ENCODE measurements at regions not wholly inside any gene's neighbourhood (a gene's known extent, or its start where the extent isn't known, plus 50 kb on each side); places are given as distances from the start of the nearest gene placed in this dataset.

GRCh38 chr2:188227713-188228112 lies 64.0 kb upstream of the GULP1 start:
- no peaks in the 10 kb centered on the region for H4K20me1 ChIP-seq (replicated peaks in 1 of 2; ENCODE audit: control insufficient read depth in 1 of 2, insufficient read depth in 2 of 2, low read length in 2 of 2)
- H2AK5ac ChIP-seq (ENCODE audit: low read depth, low read length): no peak overlapping the region
- no peak overlapping the region for H3K4me2 ChIP-seq (ENCODE audit: insufficient read depth in 1 of 2, low read depth in 2 of 2, low read length in 2 of 2)
- no peak overlapping the region for H3K56ac ChIP-seq (replicated peaks; ENCODE audit: insufficient read length, low read depth, low read length)
- H3K9me3 ChIP-seq (ENCODE audit: insufficient read depth in 2 of 2, low read depth in 1 of 2, low read length in 1 of 2): peaks cover 0 to 2% of the 10 kb centered on the region in 2 experiments; a peak in 2 of 4 replicates
- TF ChIP-seq SIN3A (conservative IDR thresholded peaks at IDR 0.05 in 1 of 2, IDR thresholded peaks at IDR 0.05 in 1 of 2; ENCODE audit: low read depth in 1 of 2, low read length in 2 of 2) (no peak), E2F6 (IDR thresholded peaks at IDR 0.05) (no peak), BCL11A (IDR thresholded peaks at IDR 0.05; ENCODE audit: low read depth in 2 of 2, low read length in 2 of 2) (no peak), CTCF (IDR thresholded peaks at IDR 0.05; ENCODE audit: control extremely low read depth in 1 of 3, insufficient read depth in 1 of 3, low read depth in 1 of 3, low read length in 3 of 3) (no peak), CHD1 (IDR thresholded peaks at IDR 0.05; ENCODE audit: low read depth, low read length) (no peak), SIX5 (IDR thresholded peaks at IDR 0.05; ENCODE audit: low read depth, low read length) (no peak), TAF1 (IDR thresholded peaks at IDR 0.05; ENCODE audit: low read depth, low read length) (no peak), POU5F1 (IDR thresholded peaks at IDR 0.05; ENCODE audit: low read depth, low read length) (no peak)
- H3K27ac ChIP-seq (ENCODE audit: low read depth, low read length): no peak overlapping the region
- no peak for DNase-seq (ENCODE audit: low read depth in 1 of 2, low spot score in 2 of 2)
- H2BK20ac ChIP-seq (ENCODE audit: low read length): no peak overlapping the region
- H3K23ac ChIP-seq (ENCODE audit: insufficient read length): no peak overlapping the region
- H2BK120ac ChIP-seq (replicated peaks; ENCODE audit: low read depth, low read length): no peak overlapping the region
- H3K4me3 ChIP-seq (ENCODE audit: extremely low read depth in 1 of 4, insufficient read depth in 2 of 4, low read depth in 3 of 4, low read length in 4 of 4): no peak overlapping the region
- no peak overlapping the region for H2BK15ac ChIP-seq (ENCODE audit: low read length)
- H4K8ac ChIP-seq (ENCODE audit: extremely low read depth, insufficient read depth, low read length): no peak overlapping the region
- H3K79me1 ChIP-seq (ENCODE audit: low read depth, low read length): no peaks in the 10 kb centered on the region
- ChIA-PET POLR2A (ENCODE audit: partially characterized antibody) (interaction anchor here (0.6 to 1.2 kb wide), 2 partner anchors 43 to 978 kb away, joined by 3 read pairs; no protein-coding TSS in a partner anchor), CTCF (ENCODE audit: partially characterized antibody) (no interaction called here)
- no peak overlapping the region for H2BK5ac ChIP-seq (ENCODE audit: low read depth, low read length)
- H3K9ac ChIP-seq (replicated peaks in 1 of 4; ENCODE audit: extremely low read depth in 1 of 4, low read depth in 3 of 4, low read length in 3 of 4): no peak overlapping the region
- FAIRE-seq: no peak
- no peak overlapping the region for H4K5ac ChIP-seq (ENCODE audit: insufficient read length, low read depth, low read length)
- H2BK12ac ChIP-seq (ENCODE audit: low read depth, low read length): no peak overlapping the region
- no peak overlapping the region for H4K91ac ChIP-seq (replicated peaks; ENCODE audit: insufficient read length, low read length)
- H2AFZ ChIP-seq (ENCODE audit: low read length): no peak overlapping the region
- no peak overlapping the region for H3K14ac ChIP-seq (ENCODE audit: insufficient read length)
- no peaks in the 10 kb centered on the region for H3K36me3 ChIP-seq (ENCODE audit: control insufficient read depth in 2 of 4, insufficient read depth in 4 of 4, low read length in 3 of 4)
- H3K79me2 ChIP-seq (ENCODE audit: control insufficient read depth in 1 of 2, insufficient read depth in 2 of 2, low read length in 2 of 2): no peaks in the 10 kb centered on the region
- no peaks in the 10 kb centered on the region; the same call in 1 of the 2 replicates for H3K23me2 ChIP-seq (ENCODE audit: low read depth, low read length)
- no peaks in the 10 kb centered on the region for H3K27me3 ChIP-seq (replicated peaks in 1 of 4; ENCODE audit: control insufficient read depth in 3 of 4, extremely low read depth in 1 of 4, insufficient read depth in 3 of 4, low read length in 3 of 4)
- H3K4ac ChIP-seq (replicated peaks; ENCODE audit: insufficient read length, low read depth, low read length): no peak overlapping the region
- H3K4me1 ChIP-seq (replicated peaks in 1 of 4; ENCODE audit: control insufficient read depth in 3 of 4, insufficient read depth in 4 of 4, low read length in 3 of 4): no peaks in the 10 kb centered on the region
- 93% methylated on average over 8 of the region's 8 CpGs; no CpG with 5 or more reads in 1 of the 2 experiments for WGBS, 2 experiments (ENCODE audit: extremely low coverage in 1 of 2, insufficient coverage in 1 of 2, insufficient read length in 1 of 2, insufficient replicate concordance in 2 of 2, low coverage in 1 of 2, low lambda C conversion rate in 2 of 2, missing lambda C conversion rate in 1 of 2)
- H3K18ac ChIP-seq (ENCODE audit: extremely low read depth, low read length): no peak overlapping the region

All from H1 (cell line).